ENCODE measurements at regions not wholly inside any gene's neighbourhood (a gene's known extent, or its start where the extent isn't known, plus 50 kb on each side); places are given as distances from the start of the nearest gene placed in this dataset.
"Not testable (repeated sequence)": the region's sequence is repeated elsewhere in the genome, so short reads cannot be mapped to it uniquely, and the experiment has no call there.

DNA sequence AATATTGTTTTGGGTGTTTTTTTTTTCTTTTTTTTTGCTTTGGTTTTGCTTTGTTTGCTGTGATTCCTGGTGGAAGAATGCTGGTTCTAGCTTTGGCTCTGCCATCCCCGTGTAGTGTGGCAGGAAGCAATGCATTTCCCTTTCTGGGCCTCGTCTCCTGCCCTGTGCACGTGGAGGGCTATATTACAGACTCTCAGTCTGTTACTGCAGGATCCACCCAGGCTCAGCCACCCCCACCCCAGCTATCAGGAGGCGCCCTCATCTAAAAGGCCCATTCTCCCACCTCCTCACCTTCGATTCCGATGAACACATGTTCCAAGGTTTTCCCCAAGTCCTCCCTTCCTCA lies 152.3 kb downstream of the TFCP2L1 start:
- no peak for DNase-seq (ENCODE audit: low spot score)

GRCh38 chr2:121133551-121134319 lies 151.3 kb downstream of the TFCP2L1 start:
- DNase-seq (ENCODE audit: low spot score), result no peak

GRCh38 chr2:121134728-121135127 lies 150.3 kb downstream of the TFCP2L1 start:
- no peak for DNase-seq (ENCODE audit: low spot score)

DNA sequence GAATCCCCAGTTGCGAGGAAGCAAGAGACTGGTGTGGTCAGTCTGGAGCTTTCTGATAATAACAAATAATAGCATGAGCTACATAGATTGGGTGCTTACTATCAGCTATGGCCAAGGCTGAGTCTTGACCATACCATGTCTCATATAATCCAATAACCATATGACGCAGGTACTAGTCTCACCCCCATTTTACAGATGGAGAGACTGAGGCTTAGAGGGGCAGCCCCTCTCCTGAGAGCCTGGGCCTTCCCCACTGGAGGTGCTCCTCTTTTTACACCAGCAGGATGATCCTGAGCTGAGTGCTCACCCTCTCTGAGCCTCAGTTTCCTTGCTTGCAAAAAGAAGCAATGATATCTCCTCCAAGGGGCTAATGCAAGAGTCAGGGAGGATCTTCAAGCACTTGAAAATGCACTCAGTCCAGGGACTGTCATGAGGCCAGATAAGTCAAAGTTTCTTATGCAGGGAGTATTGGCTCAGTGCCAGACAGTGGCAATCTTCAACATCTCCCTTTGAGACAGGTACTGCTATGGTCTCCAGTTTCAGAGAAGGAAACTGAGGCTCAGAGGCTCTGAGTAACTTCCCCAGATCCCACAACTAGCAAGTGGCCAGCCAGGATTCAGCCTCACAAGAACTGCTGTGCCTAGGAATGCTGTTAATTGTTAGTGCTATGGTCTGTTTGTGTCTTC lies 149.7 kb downstream of the TFCP2L1 start:
- no peak for DNase-seq (ENCODE audit: low spot score)

DNA sequence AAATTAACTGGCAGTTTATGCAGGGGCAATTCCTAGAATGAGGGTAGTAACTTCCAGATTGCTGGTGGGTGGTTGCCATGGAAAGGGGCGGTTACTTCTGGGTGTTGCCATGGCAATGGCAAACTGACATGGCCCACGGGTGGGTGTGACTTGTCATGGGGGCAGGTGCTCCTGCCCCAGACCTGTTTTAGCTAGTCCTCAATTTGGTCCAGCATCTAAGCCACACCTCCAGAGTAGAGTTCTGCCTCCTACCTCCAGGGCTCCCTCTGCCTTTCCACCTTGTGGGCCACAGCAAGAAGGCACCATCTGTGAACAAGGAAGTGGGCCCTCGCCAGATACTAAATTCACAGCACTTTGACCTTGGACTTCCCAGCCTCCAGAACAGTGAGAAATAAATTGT lies 148.7 kb downstream of the TFCP2L1 start:
- DNase-seq (ENCODE audit: low spot score), result no peak

GRCh38 chr2:121137571-121137970 lies 147.4 kb downstream of the TFCP2L1 start:
- DNase-seq (ENCODE audit: low spot score), result no peak

DNA sequence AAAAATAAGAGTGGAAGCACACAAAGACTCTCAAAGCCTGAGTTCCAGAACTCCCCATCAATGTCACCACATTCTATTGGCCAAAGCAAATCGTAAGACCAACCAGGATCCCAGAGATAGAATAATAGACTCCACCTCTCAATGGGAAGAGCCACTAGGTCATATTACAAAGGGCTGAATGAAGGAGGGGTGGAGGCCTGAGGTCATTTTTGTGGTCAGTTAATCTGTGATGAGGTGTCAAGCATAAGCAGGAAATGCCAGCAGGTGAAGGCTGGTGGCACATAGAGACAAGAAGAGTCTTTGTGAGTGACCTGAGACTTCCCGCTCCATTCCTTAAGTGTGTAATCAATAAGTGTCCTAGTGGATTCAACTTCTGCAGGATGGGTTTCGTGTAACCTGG lies 144.3 kb downstream of the TFCP2L1 start:
- no peak for DNase-seq (ENCODE audit: low spot score)

DNA sequence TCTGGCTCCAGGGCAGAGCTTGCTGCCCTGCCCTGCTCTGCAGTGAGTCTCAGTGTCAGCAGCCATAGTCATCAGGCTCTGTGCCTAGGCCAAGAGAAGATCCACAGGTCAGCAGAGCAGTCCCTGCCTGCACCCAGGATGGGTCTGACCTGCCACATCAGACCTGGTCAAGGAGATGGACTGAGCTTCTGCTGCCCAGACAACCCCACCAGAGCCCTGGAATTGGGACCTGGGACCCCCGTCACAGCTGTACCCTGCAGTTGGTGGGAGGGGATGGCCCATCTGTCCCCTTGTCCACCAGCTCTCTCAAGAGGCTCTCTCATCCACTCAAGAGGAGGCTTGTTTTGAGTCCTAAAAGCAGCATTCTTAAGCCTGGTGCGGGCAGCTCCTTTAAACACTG lies 142.6 kb downstream of the TFCP2L1 start:
- no peak for DNase-seq (ENCODE audit: low spot score)

- no peak for DNase-seq (ENCODE audit: low spot score)
Observed at GRCh38 chr2:121144111-121144510, 140.9 kb downstream of the TFCP2L1 start.

- no peak for DNase-seq (ENCODE audit: low spot score)
Observed at GRCh38 chr2:121146630-121147029, 138.4 kb downstream of the TFCP2L1 start.

- no peak for DNase-seq (ENCODE audit: low spot score)
Observed at GRCh38 chr2:121147766-121148165, 137.2 kb downstream of the TFCP2L1 start.

- no peak for DNase-seq (ENCODE audit: low spot score)
Observed at GRCh38 chr2:121148481-121148880, 136.5 kb downstream of the TFCP2L1 start.

DNA sequence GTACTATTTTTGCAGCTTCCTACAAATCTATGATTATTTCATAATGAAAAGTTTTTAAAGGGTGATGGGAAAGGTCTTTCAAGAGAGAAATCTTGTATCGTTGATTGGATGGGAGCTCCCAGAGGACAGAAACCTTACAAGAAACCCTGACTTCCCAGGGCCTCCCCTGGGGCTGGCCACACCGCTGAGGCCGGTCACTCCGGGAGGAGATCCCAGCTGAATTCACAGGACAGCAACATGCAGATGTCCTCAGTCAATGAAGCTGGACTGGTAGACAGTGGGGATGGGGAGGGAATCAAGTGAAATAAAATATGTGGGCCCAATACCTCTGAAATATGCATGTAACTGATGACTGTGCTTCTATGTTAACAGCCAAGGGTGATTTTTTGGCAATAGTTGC lies 135.6 kb downstream of the TFCP2L1 start:
- no peak for DNase-seq (ENCODE audit: low spot score)

DNA sequence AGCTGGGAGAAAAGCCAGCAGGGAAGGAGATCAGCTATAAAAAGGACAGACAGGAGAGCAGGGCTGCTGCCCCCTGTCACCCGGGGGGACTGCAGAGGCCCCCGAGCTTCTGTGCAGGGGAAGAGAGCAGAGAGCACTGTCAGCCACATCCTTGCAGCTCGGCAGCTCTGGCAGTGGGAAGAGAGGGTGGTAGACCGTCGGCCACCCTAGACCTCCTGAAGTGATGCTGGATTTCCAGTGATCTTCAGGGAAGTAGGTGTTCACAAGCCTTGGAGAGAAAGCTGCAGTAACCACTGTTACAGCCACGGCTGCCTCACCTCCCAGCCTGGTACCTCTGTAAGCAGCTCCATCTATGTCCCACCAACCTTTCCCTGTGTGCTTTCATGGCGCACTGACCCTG lies 134.9 kb downstream of the TFCP2L1 start:
- DNase-seq (ENCODE audit: low spot score), result no peak

DNA sequence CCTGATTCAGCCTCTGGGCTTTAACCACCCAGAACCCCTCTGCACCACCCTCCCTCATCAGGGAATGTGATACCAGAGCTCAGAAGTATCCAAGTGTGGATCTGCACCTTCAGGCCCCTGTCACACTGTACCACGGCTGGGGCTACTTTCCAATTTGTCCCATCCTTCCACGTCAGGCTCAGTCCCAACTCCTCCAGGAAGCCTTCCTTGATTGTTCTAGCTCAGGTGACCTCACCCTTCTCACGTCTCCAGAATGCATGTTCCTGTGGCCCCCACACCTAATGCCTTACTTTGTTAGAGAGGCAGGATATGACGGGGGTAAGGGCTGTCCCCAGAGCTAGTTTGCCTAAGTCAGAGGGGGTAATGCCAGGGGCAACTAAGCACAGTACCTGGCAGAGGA lies 134.3 kb downstream of the TFCP2L1 start:
- no peak for DNase-seq (ENCODE audit: low spot score)

GRCh38 chr2:121151311-121152109 lies 133.5 kb downstream of the TFCP2L1 start:
- DNase-seq (ENCODE audit: low spot score), result no peak

- no peak for DNase-seq (ENCODE audit: low spot score)
Observed at GRCh38 chr2:121152861-121153260, 132.1 kb downstream of the TFCP2L1 start.

GRCh38 chr2:121153516-121153915 lies 131.5 kb downstream of the TFCP2L1 start:
- no peak for DNase-seq (ENCODE audit: low spot score)

GRCh38 chr2:121155502-121156056 lies 129.4 kb downstream of the TFCP2L1 start:
- no peak for DNase-seq (ENCODE audit: low spot score)

- not testable (repeated sequence) for DNase-seq (ENCODE audit: low spot score)
Observed at GRCh38 chr2:121157481-121157880, 127.5 kb downstream of the TFCP2L1 start.

DNA sequence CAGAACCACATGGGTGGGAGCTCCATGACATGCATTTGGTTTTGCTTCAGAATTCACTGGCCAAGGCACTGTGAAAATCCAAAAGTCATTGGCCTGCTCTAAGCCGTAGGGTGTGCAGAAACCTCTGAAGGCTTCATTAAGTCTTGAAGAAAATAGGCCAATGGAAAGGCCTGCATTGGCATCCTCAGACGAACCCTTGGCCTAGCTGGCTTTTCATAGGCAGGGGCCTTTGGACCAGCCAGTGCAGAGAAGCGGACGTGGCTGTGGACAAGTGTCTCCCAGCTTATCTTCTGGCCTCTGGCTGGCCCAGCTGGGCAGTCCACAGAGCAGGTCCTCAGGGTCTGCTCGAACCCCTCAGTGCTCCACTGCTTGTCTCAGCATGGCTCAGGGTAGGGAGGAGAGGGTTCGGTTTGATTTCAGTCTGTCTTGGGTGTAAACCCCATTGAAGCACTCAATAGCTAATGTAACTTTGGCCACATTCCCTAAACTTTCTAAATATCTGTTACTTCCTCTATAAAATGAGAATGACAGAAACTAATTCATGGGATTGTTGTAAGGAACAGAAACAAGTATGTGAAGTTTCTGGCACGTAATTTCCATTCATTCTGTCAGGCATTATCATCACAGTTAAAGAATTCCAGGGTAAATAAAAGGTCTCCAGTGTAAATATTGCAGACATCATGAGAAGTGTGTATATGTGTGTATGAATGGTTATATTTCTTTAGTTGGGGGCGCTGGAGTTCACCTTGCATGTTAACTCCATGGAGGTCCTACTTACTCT lies 125.5 kb downstream of the TFCP2L1 start:
- DNase-seq (ENCODE audit: low spot score), result no peak

- DNase-seq (ENCODE audit: low spot score), result no peak
Observed at GRCh38 chr2:121160366-121160765, 124.6 kb downstream of the TFCP2L1 start.

Measured in globus pallidus (tissue), 1 donor.